ENCODE measurements at regions not wholly inside any gene's neighbourhood (a gene's known extent, or its start where the extent isn't known, plus 50 kb on each side); places are given as distances from the start of the nearest gene placed in this dataset.

- no peak overlapping the region for H3K27ac ChIP-seq
- TF ChIP-seq ZFX (IDR thresholded peaks at IDR 0.05; ENCODE audit: borderline replicate concordance) (no peak), CTCF (IDR thresholded peaks at IDR 0.05) (no peak)
Measured at GRCh38 chr3:102104033-102104432, 254.7 kb downstream of the NFKBIZ start.

- no peak overlapping the region for H3K27ac ChIP-seq
- TF ChIP-seq CTCF (IDR thresholded peaks at IDR 0.05) = no peak
- no peak for TF ChIP-seq ZFX (IDR thresholded peaks at IDR 0.05; ENCODE audit: borderline replicate concordance)
Measured at GRCh38 chr3:102105193-102105592, 255.9 kb downstream of the NFKBIZ start.

- TF ChIP-seq ZFX (IDR thresholded peaks at IDR 0.05; ENCODE audit: borderline replicate concordance) (no peak), CTCF (IDR thresholded peaks at IDR 0.05) (no peak)
- H3K27ac ChIP-seq = no peak overlapping the region
Measured at GRCh38 chr3:102106416-102107097, 257.2 kb downstream of the NFKBIZ start.

GRCh38 chr3:102112704-102113230, 263.5 kb downstream of the NFKBIZ start:
- no peak for TF ChIP-seq CTCF (IDR thresholded peaks at IDR 0.05)
- no peak for TF ChIP-seq ZFX (IDR thresholded peaks at IDR 0.05; ENCODE audit: borderline replicate concordance)

GRCh38 chr3:102113421-102114041, 264.2 kb downstream of the NFKBIZ start:
- TF ChIP-seq CTCF (IDR thresholded peaks at IDR 0.05) (no peak), ZFX (IDR thresholded peaks at IDR 0.05; ENCODE audit: borderline replicate concordance) (no peak)
- no peak overlapping the region for H3K27ac ChIP-seq

More at GRCh38 chr3:102112704-102113230, 263.5 kb downstream of the NFKBIZ start:
- no peak overlapping the region for H3K27ac ChIP-seq

- TF ChIP-seq ZFX (IDR thresholded peaks at IDR 0.05; ENCODE audit: borderline replicate concordance) (no peak), CTCF (IDR thresholded peaks at IDR 0.05) (no peak)
Measured at GRCh38 chr3:102114264-102114979, 265.1 kb downstream of the NFKBIZ start.

More at GRCh38 chr3:102114264-102114979, 265.1 kb downstream of the NFKBIZ start:
- no peak overlapping the region for H3K27ac ChIP-seq
